Hematopoietic multipotent progenitor cell (in vitro differentiated cells): ENCODE measurements at regions not wholly inside any gene's neighbourhood (a gene's known extent, or its start where the extent isn't known, plus 50 kb on each side); places are given as distances from the start of the nearest gene placed in this dataset.

Experiments used
- DNase-seq, 3 donors: peaks; one replicate each; pipeline ENCODE4 v3.0.0-alpha.2; 2011 to 2015; ENCODE audit warnings: low read depth in 2 of 3, low spot score in 2 of 3

DNA sequence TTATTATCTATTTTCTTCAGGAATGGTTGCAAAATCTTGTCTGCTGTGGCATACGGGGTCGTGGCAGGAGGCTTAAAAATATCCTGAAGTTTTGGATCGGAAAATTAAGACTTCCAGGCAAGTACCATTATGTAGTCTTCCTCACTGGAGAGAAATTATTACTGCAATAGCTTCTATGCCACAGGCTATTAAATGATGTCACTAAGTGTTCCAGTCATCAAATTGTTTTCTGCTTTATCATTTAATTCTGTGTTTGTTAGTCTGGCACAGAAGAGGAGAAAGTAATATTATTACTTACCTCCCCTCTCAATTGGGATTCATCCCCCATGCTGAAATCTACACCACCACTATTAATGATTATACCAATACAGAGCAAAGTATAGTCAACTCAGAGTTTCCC is 378.2 kb upstream of the ALCAM start:
- no peak for DNase-seq

DNA sequence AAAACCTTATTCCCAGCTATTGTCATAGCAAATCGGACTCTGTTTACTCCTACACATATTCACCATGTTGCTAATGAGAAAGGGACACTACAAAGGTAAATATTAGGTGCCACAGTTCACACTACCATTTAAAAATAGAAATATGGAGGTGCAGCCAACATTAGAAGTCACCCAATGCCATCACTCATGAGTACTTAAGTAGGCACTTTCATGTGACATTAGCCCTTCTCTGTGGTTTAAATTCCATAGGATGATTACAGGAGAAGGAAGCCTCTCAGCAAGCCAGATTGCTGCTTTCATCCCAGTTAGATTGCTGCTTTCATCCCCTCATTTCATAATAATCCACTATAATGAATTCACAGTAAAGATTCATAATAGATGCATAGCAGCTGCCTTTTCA is 376.8 kb upstream of the ALCAM start:
- DNase-seq = no peak

DNA sequence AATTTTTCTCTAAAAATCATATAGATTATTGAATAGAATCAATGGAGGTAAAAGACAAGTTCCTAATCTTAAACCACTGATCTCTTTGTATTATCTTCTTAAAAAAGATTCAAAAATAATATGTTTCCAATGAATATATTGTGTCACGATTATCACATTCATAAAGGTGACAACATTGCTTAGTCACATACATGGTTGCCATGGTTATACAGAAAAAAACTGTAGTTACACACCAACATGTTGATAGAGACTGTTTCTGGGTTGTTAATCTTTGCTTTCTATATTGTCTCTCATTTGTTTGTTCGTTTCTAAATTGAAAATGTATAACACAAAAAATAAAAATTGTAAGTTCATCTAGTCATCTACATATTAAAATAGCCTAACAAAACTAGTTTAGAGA is 376.0 kb upstream of the ALCAM start:
- no peak for DNase-seq

DNA sequence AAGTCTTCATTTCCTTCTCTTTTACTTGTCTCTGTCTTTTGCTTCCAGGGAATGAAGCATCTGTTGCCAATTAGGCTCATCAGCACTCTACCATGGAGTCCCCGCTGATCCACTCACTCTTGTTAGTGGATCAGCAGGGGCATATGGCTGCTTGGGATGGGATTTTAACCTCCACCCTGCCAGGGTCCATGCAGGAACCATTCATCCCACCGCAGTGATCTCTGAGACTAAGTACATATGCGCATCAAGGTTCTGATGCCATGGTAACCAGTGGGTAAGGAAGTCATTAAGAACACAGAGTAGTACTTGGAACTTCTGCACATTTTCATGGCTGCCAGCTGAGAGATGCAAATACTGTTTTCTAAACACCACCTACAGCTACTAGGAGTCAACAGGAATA is 374.0 kb upstream of the ALCAM start:
- no peak for DNase-seq

DNA sequence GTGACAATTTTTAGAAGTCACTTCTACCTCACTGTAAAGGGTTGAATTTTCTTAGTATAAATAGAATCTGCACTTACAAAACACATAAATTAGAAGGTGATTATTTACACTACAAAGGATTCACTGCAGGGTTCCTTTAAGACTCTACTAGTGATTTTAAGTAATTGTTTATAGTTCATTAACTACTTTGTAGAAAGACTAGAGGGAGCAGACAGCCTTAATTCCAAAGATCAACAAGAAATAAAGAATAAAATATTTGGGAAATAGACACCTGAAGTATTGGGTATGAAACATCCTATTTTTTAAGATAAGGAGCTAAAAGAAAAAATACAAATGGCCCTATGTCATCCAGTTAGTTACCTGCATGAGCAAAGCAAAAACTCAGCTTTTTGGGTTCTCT is 360.5 kb upstream of the ALCAM start:
- no peak for DNase-seq

DNA sequence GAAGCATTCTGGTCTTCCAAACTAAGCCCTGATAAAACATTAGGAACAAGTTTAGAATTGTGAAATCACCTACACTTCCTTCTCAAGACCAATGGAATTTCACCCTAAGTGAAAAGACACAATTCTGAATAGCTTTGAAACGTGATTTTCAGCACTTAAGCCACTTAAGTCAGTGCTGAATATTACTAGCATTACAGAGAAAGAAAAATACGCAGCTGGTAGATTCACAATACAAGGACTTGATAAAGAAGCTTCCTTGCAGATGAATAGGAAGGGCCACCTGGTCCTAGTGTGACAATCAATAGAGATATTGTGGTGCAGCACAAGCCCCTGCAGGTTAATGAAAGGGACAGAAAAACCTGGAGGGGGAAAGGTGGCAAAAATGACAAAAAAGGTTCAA is 353.1 kb upstream of the ALCAM start:
- DNase-seq = no peak

DNA sequence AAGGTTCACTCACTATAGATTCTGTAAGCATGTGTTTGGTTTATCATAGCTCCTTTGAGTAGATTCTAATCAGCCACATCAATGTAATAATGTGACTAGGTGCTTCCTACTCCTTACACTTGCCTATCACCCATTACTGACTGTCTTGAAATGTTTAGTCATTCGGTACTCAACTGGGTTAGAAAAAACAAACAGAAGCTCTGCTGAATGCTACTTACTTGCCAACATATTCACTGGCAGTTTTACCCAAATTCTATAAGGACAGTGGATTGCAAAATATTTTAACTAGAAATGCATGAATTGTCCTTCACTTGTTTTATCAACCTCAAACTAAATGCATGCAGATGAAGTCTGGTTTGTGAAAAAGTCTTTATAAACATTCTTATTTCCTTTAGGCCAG is 352.1 kb upstream of the ALCAM start:
- no peak for DNase-seq

DNA sequence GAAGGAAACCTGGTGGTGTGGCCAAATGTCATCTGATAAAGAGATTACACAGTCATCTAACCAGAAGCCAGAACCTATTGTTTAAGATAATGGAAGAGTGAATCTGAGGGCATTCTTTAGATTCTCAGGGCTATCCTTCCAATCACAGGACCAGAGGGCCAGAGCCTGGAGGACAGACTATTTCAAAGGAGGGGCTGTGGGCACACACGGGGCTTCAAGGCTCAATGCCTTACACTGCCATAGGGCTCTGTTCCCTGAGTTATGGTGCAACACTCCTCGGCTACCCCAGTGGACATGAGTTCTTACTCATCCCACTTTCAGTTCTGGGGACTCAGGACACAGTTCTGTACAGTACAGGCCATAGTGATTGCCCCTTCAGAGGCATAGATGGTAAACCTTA is 343.9 kb upstream of the ALCAM start:
- DNase-seq = no peak

- no peak for DNase-seq
These were observed 336.5 kb upstream of the ALCAM start for GRCh38 chr3:105030211-105030610.

DNA sequence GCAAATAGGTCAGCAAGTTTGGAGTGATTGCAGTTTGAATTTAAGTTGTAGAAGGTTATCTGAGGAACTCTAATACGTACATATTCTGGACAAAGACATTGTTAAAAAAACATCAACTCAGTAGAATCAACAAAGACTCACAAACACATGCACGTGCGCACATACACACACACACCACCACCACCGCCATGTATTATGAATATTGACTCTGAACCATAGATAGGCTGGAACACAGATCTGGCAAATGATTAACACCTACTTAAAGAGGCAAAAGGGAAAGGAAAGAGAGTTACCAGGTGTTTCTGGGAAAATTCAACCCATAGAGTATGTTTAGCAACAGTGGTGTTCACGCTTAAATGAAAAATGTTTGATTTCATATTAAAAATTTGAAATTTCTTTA is 334.2 kb upstream of the ALCAM start:
- DNase-seq = no peak

GRCh38 chr3:105033081-105033480 is 333.6 kb upstream of the ALCAM start:
- DNase-seq = no peak

- DNase-seq = no peak
These were observed 327.7 kb upstream of the ALCAM start for GRCh38 chr3:105039004-105039403.

DNA sequence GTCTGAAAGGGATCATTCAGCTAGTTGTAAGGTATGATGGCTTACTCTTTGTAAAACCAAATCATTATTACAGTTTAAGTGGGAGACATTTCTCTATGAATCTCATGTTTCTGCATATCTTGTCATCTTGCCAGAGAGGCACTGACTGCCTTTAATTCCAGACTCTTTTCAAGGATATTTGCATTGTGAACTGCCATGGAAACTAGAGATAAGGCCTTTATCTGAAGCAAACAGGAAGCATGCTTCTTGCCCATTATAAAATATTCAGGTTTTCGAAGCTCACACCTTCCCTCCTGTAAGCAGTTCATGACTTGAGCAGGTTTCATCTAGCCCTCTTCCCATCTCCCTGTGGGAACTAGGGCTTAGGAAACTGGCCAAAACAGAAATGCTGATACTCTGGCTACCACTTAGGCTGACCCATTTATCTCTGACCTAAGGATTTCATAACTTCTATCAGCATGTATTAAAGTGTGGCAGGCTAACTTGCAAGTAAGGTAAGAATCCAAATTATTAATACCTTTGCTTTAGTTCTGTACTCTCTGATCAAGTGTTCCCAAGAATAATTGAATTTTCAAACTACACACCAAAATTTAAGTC is 326.6 kb upstream of the ALCAM start:
- no peak for DNase-seq

GRCh38 chr3:105042586-105042985 is 324.1 kb upstream of the ALCAM start:
- no peak for DNase-seq

- DNase-seq = no peak
These were observed 315.6 kb upstream of the ALCAM start for GRCh38 chr3:105051111-105051510.

GRCh38 chr3:105051972-105052371 is 314.7 kb upstream of the ALCAM start:
- DNase-seq = no peak

GRCh38 chr3:105062853-105063252 is 303.9 kb upstream of the ALCAM start:
- DNase-seq = no peak

DNA sequence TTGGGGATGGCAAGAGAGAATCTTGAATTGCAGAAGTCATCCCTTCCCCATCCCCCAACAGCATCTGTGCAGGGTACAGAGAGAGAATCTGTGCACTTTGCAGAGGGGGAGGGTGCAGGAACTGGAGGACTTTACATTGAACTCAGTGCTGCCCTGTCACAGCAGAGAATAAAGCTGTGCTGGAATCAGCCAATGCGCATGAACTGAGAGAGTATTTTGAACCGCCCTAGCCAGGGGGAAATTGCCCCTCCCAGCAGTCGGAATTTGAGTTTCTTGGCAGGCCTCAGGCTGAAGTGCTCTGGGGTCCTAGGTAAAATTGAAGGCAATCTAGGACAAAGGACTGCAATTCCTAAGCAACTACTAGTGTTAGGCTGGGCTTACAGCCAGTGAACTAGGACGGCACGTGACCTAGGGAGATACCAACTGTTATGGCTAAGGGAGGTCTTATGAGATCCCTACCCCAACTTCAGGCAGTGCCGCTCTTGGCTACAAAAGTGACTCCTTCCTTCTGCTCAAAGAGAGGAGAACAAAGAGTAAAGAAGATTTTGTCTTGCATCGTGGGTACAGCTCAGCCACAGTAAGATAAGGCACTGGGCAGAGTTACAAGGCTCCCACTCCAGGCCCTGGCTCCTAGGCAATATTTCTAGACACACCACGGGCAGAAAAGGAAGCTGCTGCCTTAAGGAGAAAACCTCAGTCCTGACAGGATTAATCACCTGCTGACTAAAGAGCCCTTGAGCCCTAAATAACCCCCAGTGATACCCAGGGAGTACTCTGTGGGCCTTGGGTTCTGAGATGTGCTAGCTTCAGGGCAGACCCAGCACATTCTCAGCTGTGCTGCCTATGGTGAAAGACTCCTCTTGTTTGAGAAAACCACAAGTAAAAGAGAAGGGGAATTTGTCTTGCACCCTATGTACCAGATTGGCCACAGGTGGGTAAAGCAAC is 300.5 kb upstream of the ALCAM start:
- DNase-seq = no peak

GRCh38 chr3:105067361-105067760 is 299.3 kb upstream of the ALCAM start:
- DNase-seq = no peak

- no peak for DNase-seq
These were observed 289.5 kb upstream of the ALCAM start for GRCh38 chr3:105077060-105077822.

GRCh38 chr3:105083945-105084344 is 282.8 kb upstream of the ALCAM start:
- DNase-seq = no peak

GRCh38 chr3:105085506-105085905 is 281.2 kb upstream of the ALCAM start:
- DNase-seq = no peak
